ENCODE measurements at regions not wholly inside any gene's neighbourhood (a gene's known extent, or its start where the extent isn't known, plus 50 kb on each side); places are given as distances from the start of the nearest gene placed in this dataset.
A peak's percentile ranks its signal among the peaks of the same experiment; 100 is the strongest.

- in situ Hi-C loops (cut with HindIII; ENCODE audit: low pct_ligation_motif_present, low sequenced_read_pairs): no loop called here
- no peaks in the 10 kb centered on the region for H3K36me3 ChIP-seq (replicated peaks)
- no peak for DNase-seq
- TF ChIP-seq, protein P1, sequence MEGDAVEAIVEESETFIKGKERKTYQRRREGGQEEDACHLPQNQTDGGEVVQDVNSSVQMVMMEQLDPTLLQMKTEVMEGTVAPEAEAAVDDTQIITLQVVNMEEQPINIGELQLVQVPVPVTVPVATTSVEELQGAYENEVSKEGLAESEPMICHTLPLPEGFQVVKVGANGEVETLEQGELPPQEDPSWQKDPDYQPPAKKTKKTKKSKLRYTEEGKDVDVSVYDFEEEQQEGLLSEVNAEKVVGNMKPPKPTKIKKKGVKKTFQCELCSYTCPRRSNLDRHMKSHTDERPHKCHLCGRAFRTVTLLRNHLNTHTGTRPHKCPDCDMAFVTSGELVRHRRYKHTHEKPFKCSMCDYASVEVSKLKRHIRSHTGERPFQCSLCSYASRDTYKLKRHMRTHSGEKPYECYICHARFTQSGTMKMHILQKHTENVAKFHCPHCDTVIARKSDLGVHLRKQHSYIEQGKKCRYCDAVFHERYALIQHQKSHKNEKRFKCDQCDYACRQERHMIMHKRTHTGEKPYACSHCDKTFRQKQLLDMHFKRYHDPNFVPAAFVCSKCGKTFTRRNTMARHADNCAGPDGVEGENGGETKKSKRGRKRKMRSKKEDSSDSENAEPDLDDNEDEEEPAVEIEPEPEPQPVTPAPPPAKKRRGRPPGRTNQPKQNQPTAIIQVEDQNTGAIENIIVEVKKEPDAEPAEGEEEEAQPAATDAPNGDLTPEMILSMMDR (IDR thresholded peaks at IDR 0.05; ENCODE audit: low read depth, low read length, missing control alignments): no peak
- H3K27ac ChIP-seq: no peak overlapping the region
- no peak overlapping the region for H3K4me3 ChIP-seq (ENCODE audit: low read depth, low read length)
- no peaks in the 10 kb centered on the region for H3K27me3 ChIP-seq (replicated peaks)
These were observed 187.5 kb upstream of the NR4A3 start for GRCh38 chr9:99634186-99634585.

DNA sequence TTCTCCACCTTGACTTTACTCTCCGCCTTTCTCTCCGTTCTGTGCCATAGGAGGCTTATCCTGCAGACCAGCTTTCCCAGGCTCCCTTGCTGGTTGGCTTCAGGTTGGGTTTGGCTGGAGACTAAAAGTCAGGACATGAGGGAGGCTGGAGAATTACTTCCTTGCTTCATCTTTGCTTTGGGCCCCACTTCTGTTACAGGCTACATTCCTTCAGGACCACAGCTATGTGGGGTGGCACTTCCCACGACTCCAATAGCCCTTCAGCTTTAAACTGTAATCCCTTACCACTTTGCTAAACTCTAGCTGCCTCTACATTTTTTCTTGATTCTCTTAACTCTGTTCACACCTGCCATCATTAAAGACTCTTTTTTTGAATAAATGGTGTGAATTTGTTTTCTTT lies 186.7 kb upstream of the NR4A3 start:
- no peaks in the 10 kb centered on the region for H3K27me3 ChIP-seq (replicated peaks)
- DNase-seq: peak; percentile 4
- H3K36me3 ChIP-seq (replicated peaks): no peaks in the 10 kb centered on the region
- no peak overlapping the region for H3K4me3 ChIP-seq (ENCODE audit: low read depth, low read length)
- in situ Hi-C loops (cut with HindIII; ENCODE audit: low pct_ligation_motif_present, low sequenced_read_pairs): no loop called here
- TF ChIP-seq, protein P1 (IDR thresholded peaks at IDR 0.05; ENCODE audit: low read depth, low read length, missing control alignments): no peak
- no peak overlapping the region for H3K27ac ChIP-seq

DNA sequence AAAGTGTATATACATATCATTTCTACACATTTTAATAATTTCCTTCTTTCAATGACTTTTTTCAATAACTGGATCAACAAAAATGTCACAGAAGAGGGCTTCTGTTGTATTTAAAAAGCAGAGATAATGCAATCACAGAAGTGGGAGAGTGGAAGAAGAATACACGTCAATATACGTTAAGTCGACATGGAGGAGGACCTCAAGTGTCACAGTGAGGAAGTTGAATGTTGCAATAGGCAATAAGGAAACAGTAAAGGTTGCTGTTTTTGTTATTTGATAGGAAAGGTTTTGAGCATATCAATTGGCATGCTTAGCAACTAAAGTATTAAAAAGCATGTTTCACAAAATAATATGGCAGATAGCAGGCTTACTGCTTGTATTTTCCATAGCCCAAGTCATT lies 184.0 kb upstream of the NR4A3 start:
- no peak overlapping the region for H3K27ac ChIP-seq
- TF ChIP-seq, protein P1 (IDR thresholded peaks at IDR 0.05; ENCODE audit: low read depth, low read length, missing control alignments): no peak
- no peaks in the 10 kb centered on the region for H3K36me3 ChIP-seq (replicated peaks)
- DNase-seq: no peak
- H3K4me3 ChIP-seq (ENCODE audit: low read depth, low read length): no peak overlapping the region
- in situ Hi-C loops (cut with HindIII; ENCODE audit: low pct_ligation_motif_present, low sequenced_read_pairs): no loop called here
- H3K27me3 ChIP-seq (replicated peaks): no peaks in the 10 kb centered on the region

- Histone ChIP-seq H3K27ac (no peak overlapping the region), H3K4me3 (ENCODE audit: low read depth, low read length) (no peak overlapping the region), H3K27me3 (replicated peaks) (no peaks in the 10 kb centered on the region), H3K36me3 (replicated peaks) (no peaks in the 10 kb centered on the region)
- in situ Hi-C loops (cut with HindIII; ENCODE audit: low pct_ligation_motif_present, low sequenced_read_pairs): no loop called here
- TF ChIP-seq, protein P1 (IDR thresholded peaks at IDR 0.05; ENCODE audit: low read depth, low read length, missing control alignments): no peak
- DNase-seq: no peak
These were observed 182.7 kb upstream of the NR4A3 start for GRCh38 chr9:99638971-99639370.

DNA sequence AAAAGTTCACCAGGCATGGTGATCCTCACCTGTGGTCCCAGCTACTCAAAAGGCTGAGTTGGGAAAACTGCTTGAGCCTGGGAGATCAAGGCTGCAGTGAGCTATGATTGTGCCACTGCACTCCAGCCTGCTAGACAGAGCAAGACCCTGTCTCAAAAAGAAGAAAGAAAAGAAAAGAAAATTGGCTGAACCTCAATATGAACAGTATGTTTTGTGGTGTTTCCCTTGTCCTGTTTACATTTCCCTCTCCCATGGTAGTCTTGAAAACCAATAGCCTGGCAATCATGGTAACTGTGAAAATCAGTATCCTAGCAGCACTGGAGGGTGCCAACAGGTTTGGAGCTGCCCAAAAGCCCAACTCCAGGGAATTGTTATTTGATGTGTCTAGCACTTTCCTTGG lies 174.1 kb upstream of the NR4A3 start:
- Histone ChIP-seq H3K27me3 (replicated peaks) (no peaks in the 10 kb centered on the region), H3K27ac (no peak overlapping the region), H3K4me3 (ENCODE audit: low read depth, low read length) (no peak overlapping the region), H3K36me3 (replicated peaks) (no peaks in the 10 kb centered on the region)
- no peak for DNase-seq
- in situ Hi-C loops (cut with HindIII; ENCODE audit: low pct_ligation_motif_present, low sequenced_read_pairs): no loop called here
- TF ChIP-seq, protein P1 (IDR thresholded peaks at IDR 0.05; ENCODE audit: low read depth, low read length, missing control alignments): no peak

DNA sequence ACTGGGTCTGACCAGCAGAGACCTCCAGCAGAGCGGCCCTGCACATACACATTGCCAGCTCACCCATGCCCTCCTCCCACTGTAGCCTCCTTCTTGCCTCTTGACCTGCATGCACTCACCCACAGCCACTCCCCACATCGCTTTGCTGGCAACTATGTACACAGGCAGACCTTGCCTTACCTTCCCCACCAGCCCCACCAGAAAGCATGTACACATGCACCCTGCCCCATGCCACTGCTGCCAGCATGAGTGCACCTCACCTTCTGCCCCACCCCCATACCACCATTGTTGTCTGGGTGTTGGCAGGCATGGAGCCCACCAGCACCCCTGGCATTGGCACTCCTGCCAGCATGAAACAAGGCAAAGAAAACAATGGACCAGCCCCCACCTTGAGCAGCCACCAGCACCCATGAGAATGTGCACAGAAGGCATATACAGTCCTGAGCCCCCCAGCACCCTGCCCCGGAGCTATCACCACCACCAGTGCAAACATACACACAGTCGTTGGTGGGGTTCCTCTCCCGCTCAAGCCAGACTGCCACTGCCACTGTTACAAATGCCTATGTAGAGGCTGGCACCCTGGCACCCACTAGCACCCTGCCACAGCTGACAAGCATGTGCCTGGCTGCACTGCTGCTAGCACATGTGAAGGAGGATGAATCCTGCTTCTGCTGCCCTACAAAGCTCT lies 171.4 kb upstream of the NR4A3 start:
- in situ Hi-C loops (cut with HindIII; ENCODE audit: low pct_ligation_motif_present, low sequenced_read_pairs): no loop called here
- Histone ChIP-seq H3K27me3 (replicated peaks) (no peaks in the 10 kb centered on the region), H3K27ac (no peak overlapping the region), H3K4me3 (ENCODE audit: low read depth, low read length) (no peak overlapping the region), H3K36me3 (replicated peaks) (no peaks in the 10 kb centered on the region)
- DNase-seq: no peak
- TF ChIP-seq, protein P1 (IDR thresholded peaks at IDR 0.05; ENCODE audit: low read depth, low read length, missing control alignments): no peak

All from brain microvascular endothelial cell (primary cell).